GM10266 (cell line): ENCODE measurements at regions not wholly inside any gene's neighbourhood (a gene's known extent, or its start where the extent isn't known, plus 50 kb on each side); places are given as distances from the start of the nearest gene placed in this dataset.

Source experiments
- DNase-seq: peaks from one replicate; pipeline ENCODE4 v3.0.0; 2012; ENCODE audit errors: extremely low spot score
- CTCF ChIP-seq: IDR thresholded peaks from 2 replicates; pipeline ENCODE4 v1.5.1; 2012; ENCODE audit warnings: mild to moderate bottlenecking, low read depth; ENCODE audit not compliant: control insufficient read depth, insufficient read depth; ENCODE audit errors: missing control alignments

GRCh38 chr6:121865811-121866210, 430.4 kb downstream of the GJA1 start:
- no peak for DNase-seq
- no peak for TF ChIP-seq CTCF

GRCh38 chr6:121867095-121867494, 431.6 kb downstream of the GJA1 start:
- TF ChIP-seq CTCF: no peak
- DNase-seq: no peak

GRCh38 chr6:121868206-121868605, 432.8 kb downstream of the GJA1 start:
- no peak for DNase-seq
- TF ChIP-seq CTCF: no peak

DNA sequence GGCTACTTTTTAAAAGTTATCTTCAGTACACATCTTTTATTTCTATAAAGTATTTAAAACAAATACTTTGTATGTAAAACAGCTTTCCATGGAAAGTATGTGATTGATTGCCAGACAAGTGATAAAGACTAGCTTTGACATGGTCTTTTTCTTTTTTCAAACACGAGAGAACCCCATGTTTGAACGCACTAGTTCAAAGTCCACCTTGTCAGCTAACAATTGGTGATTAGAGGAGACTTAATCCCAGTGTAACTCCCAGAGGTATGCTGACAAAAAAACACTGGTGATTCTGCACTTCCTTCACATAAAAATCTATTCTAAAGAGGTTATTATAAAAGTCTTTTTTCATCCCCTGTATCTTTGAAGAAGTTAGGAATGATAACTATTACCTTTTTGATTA, 438.1 kb downstream of the GJA1 start:
- no peak for DNase-seq
- no peak for TF ChIP-seq CTCF

GRCh38 chr6:121876721-121877120, 441.3 kb downstream of the GJA1 start:
- DNase-seq: no peak

DNA sequence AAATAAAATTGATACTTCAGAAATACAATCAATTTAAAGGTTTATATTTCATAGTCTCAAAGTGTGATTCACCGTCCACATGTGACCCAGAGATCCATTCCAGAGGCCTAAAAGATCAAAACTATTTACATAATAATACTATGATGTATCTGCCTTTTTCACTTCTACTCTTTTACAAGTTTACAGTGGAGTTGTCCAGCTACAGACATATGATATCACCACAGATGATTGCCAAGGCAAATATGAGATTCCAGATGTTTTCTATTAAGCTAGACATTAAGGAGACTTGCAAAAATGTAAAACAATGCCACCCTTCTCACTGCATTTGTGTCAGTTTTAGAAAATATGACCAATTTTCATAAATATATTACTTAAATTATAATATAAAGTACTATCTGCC, 443.7 kb downstream of the GJA1 start:
- no peak for DNase-seq
- no peak for TF ChIP-seq CTCF

More at GRCh38 chr6:121876721-121877120, 441.3 kb downstream of the GJA1 start:
- TF ChIP-seq CTCF: no peak

GRCh38 chr6:121880831-121881230, 445.4 kb downstream of the GJA1 start:
- TF ChIP-seq CTCF: no peak
- no peak for DNase-seq
